ENCODE measurements at regions not wholly inside any gene's neighbourhood (a gene's known extent, or its start where the extent isn't known, plus 50 kb on each side); places are given as distances from the start of the nearest gene placed in this dataset.

DNA sequence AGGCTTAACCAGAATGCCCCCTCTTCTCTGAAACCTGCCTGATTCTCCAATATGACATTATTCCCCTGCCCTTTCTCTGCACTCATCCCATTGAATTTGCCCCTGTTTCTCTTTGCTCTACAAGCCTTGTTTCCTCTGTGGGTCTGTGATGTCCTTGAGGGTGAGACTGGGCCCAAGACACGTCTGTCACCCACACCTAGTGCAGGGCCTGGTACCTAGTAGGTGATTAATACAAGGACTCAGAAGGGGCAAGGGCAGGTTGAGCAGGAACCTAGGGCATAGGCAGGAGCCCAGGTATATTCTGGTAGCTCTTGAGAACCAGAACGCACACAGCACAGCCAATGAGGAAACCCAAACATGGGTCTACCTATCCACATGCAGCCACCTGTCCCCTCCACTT lies 81.9 kb upstream of the HMGXB4 start:
- TF ChIP-seq RB1 (IDR thresholded peaks at IDR 0.05; ENCODE audit: borderline replicate concordance) (no peak), HDGF (IDR thresholded peaks at IDR 0.05) (no peak), TAF1 (IDR thresholded peaks at IDR 0.05; ENCODE audit: borderline replicate concordance, low read depth, low read length) (no peak), KAT2A (conservative IDR thresholded peaks at IDR 0.05; ENCODE audit: control insufficient read depth, low read depth, low read length) (no peak), POLR2A (IDR thresholded peaks at IDR 0.05; ENCODE audit: low read depth, low read length) (no peak), ZNF217 (IDR thresholded peaks at IDR 0.05) (no peak), EZH2 (IDR thresholded peaks at IDR 0.05; ENCODE audit: borderline replicate concordance, control insufficient read depth, low read depth, low read length) (no peak), NR2C2 (IDR thresholded peaks at IDR 0.05; ENCODE audit: borderline replicate concordance, control insufficient read depth, insufficient read length, low read depth) (no peak), TBL1XR1 (IDR thresholded peaks at IDR 0.05; ENCODE audit: low read depth, low read length) (no peak)
- TF ChIP-seq, protein P1, sequence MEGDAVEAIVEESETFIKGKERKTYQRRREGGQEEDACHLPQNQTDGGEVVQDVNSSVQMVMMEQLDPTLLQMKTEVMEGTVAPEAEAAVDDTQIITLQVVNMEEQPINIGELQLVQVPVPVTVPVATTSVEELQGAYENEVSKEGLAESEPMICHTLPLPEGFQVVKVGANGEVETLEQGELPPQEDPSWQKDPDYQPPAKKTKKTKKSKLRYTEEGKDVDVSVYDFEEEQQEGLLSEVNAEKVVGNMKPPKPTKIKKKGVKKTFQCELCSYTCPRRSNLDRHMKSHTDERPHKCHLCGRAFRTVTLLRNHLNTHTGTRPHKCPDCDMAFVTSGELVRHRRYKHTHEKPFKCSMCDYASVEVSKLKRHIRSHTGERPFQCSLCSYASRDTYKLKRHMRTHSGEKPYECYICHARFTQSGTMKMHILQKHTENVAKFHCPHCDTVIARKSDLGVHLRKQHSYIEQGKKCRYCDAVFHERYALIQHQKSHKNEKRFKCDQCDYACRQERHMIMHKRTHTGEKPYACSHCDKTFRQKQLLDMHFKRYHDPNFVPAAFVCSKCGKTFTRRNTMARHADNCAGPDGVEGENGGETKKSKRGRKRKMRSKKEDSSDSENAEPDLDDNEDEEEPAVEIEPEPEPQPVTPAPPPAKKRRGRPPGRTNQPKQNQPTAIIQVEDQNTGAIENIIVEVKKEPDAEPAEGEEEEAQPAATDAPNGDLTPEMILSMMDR (IDR thresholded peaks at IDR 0.05 in 2 of 3, conservative IDR thresholded peaks at IDR 0.05 in 1 of 3; ENCODE audit: control insufficient read depth in 2 of 3, extremely low read depth in 1 of 3, insufficient read depth in 1 of 3, low read depth in 3 of 3, low read length in 3 of 3) = no peak
- TF ChIP-seq, protein P2, sequence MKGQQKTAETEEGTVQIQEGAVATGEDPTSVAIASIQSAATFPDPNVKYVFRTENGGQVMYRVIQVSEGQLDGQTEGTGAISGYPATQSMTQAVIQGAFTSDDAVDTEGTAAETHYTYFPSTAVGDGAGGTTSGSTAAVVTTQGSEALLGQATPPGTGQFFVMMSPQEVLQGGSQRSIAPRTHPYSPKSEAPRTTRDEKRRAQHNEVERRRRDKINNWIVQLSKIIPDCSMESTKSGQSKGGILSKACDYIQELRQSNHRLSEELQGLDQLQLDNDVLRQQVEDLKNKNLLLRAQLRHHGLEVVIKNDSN (IDR thresholded peaks at IDR 0.05; ENCODE audit: borderline replicate concordance, extremely low read length, insufficient read depth, low read depth, low read length) = no peak
